ENCODE measurements at regions not wholly inside any gene's neighbourhood (a gene's known extent, or its start where the extent isn't known, plus 50 kb on each side); places are given as distances from the start of the nearest gene placed in this dataset.

- TF ChIP-seq TAF1 (IDR thresholded peaks at IDR 0.05; ENCODE audit: low read depth, low read length) (no peak), POLR2A (IDR thresholded peaks at IDR 0.05; ENCODE audit: low read depth, low read length) (no peak)
Observed at GRCh38 chr2:8231902-8232301, 450.0 kb upstream of the ID2 start.

Data from GM12891 (cell line).